ENCODE measurements at regions not wholly inside any gene's neighbourhood (a gene's known extent, or its start where the extent isn't known, plus 50 kb on each side); places are given as distances from the start of the nearest gene placed in this dataset.

- TF ChIP-seq CTCF (IDR thresholded peaks at IDR 0.05; ENCODE audit: insufficient read depth, low read length, poor library complexity, severe bottlenecking) (no peak), EZH2phosphoT487 (conservative IDR thresholded peaks at IDR 0.05; ENCODE audit: low read length) (no peak)
These were observed 67.7 kb upstream of the PLEKHG1 start for GRCh38 chr6:150531957-150532356.
